Activated CD4-positive, alpha-beta T cell treated with anti-CD3 and anti-CD28 coated beads, Interleukin-2, Interleukin-4, amounts not matched to agents 100 ng/mL and 50 ng/mL, durations not matched to agents 16 hours and 8 hours (primary cell): ENCODE measurements at regions not wholly inside any gene's neighbourhood (a gene's known extent, or its start where the extent isn't known, plus 50 kb on each side); places are given as distances from the start of the nearest gene placed in this dataset.

Experiments
- DNase-seq: peaks from one replicate; pipeline ENCODE4 v3.0.0-alpha.2; 2020; ENCODE audit warnings: low spot score

DNA sequence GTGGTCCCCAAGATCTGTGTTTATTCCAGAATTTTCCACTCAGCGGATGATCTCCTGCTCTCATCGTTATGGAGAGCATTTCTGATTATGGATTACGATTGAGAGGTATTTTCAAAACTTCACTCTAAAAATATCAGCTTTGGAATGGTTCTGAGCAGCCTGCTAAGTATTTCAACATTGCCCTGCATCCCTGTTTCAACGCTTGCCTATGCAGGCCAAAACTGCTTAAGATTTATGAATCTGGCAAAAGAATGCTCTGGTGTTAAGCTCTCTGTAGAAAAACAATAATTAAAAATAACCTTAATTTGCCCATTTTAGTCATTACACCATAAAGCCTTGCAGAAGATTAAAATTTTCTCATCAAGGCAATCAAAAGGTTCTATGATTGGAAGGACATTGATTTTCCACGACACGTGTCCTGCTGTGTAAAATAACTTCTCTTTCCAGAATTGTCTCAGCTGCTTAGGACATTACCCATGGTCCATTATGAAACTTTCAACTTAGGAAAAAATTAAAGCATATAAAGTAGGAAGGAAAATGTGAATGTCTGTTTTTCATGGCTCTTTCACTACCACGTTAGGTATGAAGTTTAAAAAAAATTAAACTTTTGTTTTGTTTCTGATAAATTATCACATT, 229.9 kb downstream of the ACKR3 start:
- no peak for DNase-seq

- DNase-seq = no peak
Measured at GRCh38 chr2:236802862-236803261, 233.2 kb downstream of the ACKR3 start.

DNA sequence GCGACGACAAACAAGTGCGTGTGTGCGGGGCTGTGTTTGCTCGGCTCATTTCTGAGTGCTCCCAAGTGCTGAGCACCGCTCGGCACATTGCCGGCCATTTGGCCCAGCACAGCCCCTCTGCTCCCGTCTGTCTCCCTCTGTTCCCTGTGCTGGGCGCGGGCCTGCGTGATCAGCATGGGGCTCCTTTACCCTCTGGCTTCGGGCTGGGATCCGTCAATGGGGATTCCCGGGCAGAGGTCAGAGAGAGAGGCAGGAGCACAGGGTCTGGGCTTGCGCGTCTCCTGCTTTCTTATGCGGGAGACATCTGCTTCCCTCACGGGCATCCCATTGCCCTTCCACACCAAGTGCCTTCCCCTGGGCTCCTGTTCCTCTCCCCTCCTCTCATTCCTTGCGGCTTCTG, 234.0 kb downstream of the ACKR3 start:
- DNase-seq = no peak

DNA sequence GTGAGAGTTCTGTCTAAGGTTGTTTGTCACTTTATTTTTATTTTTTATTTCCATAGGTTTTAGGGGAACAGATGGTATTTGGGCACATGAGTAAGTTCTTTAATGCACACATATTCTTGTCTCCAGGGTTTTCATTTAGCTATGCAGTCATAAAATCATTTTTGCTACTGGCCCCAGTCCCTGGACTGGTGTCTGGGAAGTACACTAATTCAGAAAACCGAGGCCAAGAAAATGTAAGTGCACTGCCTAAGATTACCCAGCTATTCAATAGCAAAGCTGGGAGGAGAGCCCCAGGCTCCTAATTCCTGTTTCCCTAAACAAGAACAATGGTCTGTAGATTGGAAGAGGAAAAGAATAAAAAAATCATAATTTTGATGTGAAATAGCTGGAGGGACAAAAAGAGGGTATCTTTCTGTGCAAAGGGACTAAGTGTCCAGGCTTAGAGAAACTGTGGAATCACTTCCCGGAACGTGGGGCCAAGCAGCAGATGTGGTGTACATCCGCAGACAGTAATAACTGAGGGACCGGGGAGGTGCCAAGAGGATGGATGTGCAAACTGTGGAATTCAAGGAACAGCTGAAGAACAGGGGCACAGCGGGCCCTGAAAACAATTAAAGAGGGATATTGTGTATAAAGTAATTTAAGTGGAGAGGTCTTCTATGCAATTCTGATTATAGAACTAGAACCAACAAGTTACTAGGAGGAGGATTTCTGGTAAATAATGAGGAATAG, 236.3 kb downstream of the ACKR3 start:
- DNase-seq = no peak

DNA sequence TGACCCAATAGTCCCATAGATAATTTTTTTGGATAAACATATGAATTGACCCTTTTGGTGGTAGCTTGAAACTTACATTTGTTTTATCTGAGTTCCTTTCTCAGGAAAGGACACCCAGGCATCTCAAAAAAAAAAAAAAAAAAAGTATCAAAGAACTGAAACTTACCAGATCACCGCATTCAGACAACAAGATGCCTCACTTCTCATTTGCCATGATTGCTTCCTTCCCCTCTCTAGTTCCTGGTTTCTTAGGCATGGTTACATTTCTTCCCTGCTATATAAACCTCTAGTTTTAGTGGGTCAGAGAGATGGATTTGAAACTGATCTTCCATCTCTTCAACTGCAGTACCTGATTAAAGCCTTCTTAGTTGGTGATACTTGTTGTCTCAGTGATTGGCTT, 240.1 kb downstream of the ACKR3 start:
- no peak for DNase-seq

GRCh38 chr2:236811062-236811656, 241.5 kb downstream of the ACKR3 start:
- DNase-seq = no peak

GRCh38 chr2:236813766-236814165, 244.1 kb downstream of the ACKR3 start:
- DNase-seq = no peak

- no peak for DNase-seq
Measured at GRCh38 chr2:236814593-236814992, 245.0 kb downstream of the ACKR3 start.

- DNase-seq = no peak
Measured at GRCh38 chr2:236815746-236816145, 246.1 kb downstream of the ACKR3 start.

GRCh38 chr2:236816197-236817170, 246.9 kb downstream of the ACKR3 start:
- no peak for DNase-seq

GRCh38 chr2:236818281-236819045, 248.8 kb downstream of the ACKR3 start:
- DNase-seq = no peak

DNA sequence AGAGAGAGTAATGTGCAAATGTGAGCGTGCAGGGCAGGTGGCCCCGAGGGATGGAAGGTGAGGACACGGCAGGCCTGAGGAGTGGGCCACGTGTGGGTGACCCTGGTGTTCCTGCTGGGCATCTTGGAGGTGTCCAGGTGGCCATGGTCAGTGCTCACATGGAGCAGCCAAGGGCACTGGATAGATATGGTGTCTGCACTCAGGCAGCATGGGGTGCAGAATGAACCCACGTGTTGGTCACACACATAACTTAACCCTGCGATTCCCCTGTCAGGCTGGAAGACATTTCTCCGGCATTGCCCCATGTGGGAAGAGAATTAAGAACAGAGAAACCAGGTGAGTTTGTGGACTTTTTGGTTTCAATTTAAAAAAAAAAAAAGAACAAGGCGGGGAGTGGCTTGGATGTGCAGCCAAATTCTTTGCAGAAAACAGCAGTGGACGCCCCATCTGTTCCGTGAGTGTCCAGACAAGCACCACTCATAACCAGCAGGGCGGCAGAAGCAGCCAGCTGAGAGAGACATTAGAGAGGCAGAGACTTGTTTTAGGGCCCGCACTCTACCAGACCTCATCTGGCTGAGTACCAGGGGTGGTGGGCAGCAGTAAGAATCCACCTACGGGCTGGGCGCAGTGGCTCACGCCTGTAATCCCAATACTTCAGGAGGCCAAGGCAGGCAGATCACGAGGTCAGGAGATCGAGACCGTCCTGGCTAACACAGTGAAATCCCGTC, 249.8 kb downstream of the ACKR3 start:
- no peak for DNase-seq

- no peak for DNase-seq
Measured at GRCh38 chr2:236820763-236821344, 251.2 kb downstream of the ACKR3 start.

DNA sequence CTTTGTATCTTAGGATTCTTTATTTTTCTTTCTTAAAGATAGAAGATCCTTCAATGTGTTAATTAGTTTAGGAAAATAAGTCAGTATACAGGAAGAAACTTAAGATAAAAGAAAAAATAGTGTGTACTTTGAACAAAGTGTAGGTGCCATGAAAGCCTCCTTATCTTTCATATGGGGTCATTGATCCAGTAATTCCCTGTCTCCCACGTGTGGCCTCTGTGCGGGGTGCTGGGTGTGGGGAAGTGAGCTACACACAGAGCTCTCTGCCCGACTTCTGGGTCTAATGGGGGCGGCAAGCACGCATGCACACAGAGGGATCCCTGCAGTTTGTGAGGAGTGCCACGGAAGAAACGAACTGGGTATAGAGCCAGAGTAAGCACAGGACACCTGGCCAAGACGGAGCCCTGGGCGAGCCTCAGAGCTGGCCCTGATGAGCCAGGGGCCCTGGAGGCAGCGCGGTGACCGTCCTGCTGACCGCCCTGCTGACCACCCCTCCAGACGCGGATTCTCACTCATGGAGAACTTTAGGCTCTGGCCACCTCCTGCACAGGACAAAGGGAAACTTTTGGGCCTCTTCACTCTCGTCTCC, 253.5 kb downstream of the ACKR3 start:
- no peak for DNase-seq

- no peak for DNase-seq
Measured at GRCh38 chr2:236823963-236824362, 254.3 kb downstream of the ACKR3 start.

- no peak for DNase-seq
Measured at GRCh38 chr2:236824836-236825235, 255.2 kb downstream of the ACKR3 start.

DNA sequence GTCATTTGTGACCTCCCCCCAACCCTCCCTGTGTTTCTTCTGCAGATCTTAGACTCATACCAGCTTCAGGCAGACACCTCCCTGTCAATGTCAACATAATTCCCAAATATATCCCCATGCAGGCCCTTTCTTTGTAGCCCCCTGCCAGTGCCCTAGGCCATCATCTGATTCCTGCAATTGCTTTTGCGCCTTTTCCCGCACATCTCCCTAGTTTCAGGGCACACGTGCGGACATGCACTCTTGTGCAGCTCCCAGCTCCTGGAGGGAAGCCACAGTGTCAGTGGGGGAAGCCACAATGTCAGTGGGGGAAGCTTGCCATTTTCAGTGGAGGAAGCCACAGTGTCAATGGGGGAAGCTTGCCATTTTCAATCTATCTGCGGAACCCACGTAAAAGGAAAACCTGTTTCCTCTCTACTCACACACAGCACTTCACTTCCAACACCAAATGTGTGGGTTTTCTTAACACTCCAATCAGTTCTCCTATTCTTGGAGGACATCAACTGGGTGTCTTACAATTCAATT, 256.4 kb downstream of the ACKR3 start:
- DNase-seq = no peak

DNA sequence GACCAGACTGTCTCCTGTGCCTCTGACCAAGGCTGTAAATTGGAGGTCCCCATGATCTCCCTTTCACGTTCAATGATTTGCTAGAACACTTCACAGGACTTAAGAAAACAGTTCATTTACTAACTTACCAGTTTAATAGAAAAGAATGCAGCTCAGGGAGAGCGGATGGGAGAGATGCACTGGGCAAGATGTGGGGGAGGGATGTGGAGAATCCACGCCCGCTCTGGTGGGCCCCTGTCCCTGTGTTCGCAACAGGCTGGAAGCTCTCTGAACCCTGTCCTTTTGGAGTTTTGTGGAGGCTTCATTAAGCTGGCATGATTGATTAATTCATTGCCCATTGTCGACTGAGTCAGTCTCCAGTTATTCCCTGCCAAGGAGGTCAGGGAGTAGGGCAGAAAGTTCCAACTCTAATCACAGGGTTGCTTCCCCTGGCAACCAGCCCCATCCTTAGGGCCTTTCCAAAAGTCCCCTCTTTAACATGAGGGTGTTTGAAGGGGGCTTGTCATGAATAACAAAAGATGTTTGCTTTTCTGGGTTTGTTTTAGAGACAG, 257.1 kb downstream of the ACKR3 start:
- no peak for DNase-seq

DNA sequence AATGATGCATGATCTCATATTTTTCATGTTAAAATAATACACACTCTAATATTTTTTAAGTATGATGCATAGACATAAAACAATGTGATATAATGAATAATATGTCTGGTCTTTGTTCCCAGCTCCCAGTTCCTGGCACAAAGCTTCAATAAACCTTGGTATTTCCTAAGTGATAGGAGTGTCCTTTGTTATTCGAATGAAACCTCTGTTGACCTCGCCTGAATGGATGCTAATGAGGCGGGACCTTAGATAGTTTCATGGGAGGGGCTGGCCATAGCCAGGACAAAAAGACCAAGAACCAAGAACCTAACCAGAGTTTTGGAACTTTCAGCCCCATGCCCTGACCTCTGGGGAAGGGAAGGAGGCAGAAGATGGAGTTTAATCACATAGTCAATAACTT, 257.7 kb upstream of the COPS8 start:
- no peak for DNase-seq

DNA sequence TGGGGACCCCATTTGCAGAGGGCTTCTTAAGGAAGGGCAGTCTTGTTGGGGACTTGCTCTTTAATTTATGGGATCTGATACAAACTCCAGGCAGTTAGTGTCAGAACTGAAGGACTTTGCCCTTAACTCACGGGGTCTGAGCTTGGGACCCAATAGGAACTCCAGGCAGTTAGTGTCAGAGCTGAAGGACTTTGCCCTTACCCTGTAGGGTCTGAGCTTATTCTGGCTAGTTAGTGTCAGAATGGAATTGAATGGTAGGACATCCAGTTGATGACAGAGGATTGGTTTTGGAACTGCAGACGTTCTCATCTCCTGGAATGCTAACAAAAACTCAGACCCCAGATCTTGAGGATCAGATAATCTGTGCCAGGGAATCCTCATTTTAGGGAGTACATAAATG, 256.9 kb upstream of the COPS8 start:
- no peak for DNase-seq
